ENCODE measurements at regions not wholly inside any gene's neighbourhood (a gene's known extent, or its start where the extent isn't known, plus 50 kb on each side); places are given as distances from the start of the nearest gene placed in this dataset.

GRCh38 chr9:16057541-16057940 is 504.7 kb downstream of the CCDC171 start:
- intact Hi-C loops (cut with micrococcal nuclease) = no loop called here
- no peak overlapping the region for H3K27ac Mint-ChIP-seq (ENCODE audit: low read depth, unreplicated experiment)
- ChIA-PET POLR2A (no interaction called here), CTCF (no interaction called here)
- DNase-seq (ENCODE audit: unreplicated experiment) = no peak
- no TSS peak for BruUV-seq (replicated peaks)
- no peak for TF ChIP-seq CTCF (IDR thresholded peaks at IDR 0.05; ENCODE audit: unreplicated experiment)
- no peak overlapping the region for H3K4me3 Mint-ChIP-seq (ENCODE audit: unreplicated experiment)
- H3K4me1 Mint-ChIP-seq (ENCODE audit: insufficient read depth, unreplicated experiment) = peaks cover 16% of the 10 kb centered on the region
- no peaks in the 10 kb centered on the region for H3K27me3 Mint-ChIP-seq (ENCODE audit: insufficient read depth, unreplicated experiment)
- H3K9me3 Mint-ChIP-seq (ENCODE audit: unreplicated experiment) = no peaks in the 10 kb centered on the region
- H3K36me3 Mint-ChIP-seq (ENCODE audit: insufficient read depth, unreplicated experiment) = no peaks in the 10 kb centered on the region

GRCh38 chr9:16058131-16058549 is 505.3 kb downstream of the CCDC171 start:
- intact Hi-C loops (cut with micrococcal nuclease) = no loop called here
- BruUV-seq (replicated peaks) = no TSS peak
- no peaks in the 10 kb centered on the region for H3K36me3 Mint-ChIP-seq (ENCODE audit: insufficient read depth, unreplicated experiment)
- no peak overlapping the region for H3K27ac Mint-ChIP-seq (ENCODE audit: low read depth, unreplicated experiment)
- CTCF ChIA-PET = interaction anchor here (0.6 kb wide), 1 partner anchor 192 kb away, joined by 3 read pairs; no protein-coding TSS in a partner anchor
- POLR2A ChIA-PET = no interaction called here
- peaks cover 22% of the 10 kb centered on the region for H3K4me1 Mint-ChIP-seq (ENCODE audit: insufficient read depth, unreplicated experiment)
- DNase-seq (ENCODE audit: unreplicated experiment) = peak; percentile 17
- TF ChIP-seq CTCF (IDR thresholded peaks at IDR 0.05; ENCODE audit: unreplicated experiment) = no peak
- H3K27me3 Mint-ChIP-seq (ENCODE audit: insufficient read depth, unreplicated experiment) = no peaks in the 10 kb centered on the region
- H3K9me3 Mint-ChIP-seq (ENCODE audit: unreplicated experiment) = no peaks in the 10 kb centered on the region
- no peak overlapping the region for H3K4me3 Mint-ChIP-seq (ENCODE audit: unreplicated experiment)

GRCh38 chr9:16060436-16061129 is 507.7 kb downstream of the CCDC171 start:
- CTCF ChIA-PET = interaction anchor here (0.8 kb wide), 1 partner anchor 13 kb away, joined by 3 read pairs; no protein-coding TSS in a partner anchor
- POLR2A ChIA-PET = no interaction called here
- intact Hi-C loops (cut with micrococcal nuclease) = no loop called here

More at GRCh38 chr9:16060436-16061129, 507.7 kb downstream of the CCDC171 start:
- no peak overlapping the region for H3K27ac Mint-ChIP-seq (ENCODE audit: low read depth, unreplicated experiment)
- peaks cover 28% of the 10 kb centered on the region for H3K4me1 Mint-ChIP-seq (ENCODE audit: insufficient read depth, unreplicated experiment)
- BruUV-seq (replicated peaks) = no TSS peak
- no peak for DNase-seq (ENCODE audit: unreplicated experiment)
- no peaks in the 10 kb centered on the region for H3K27me3 Mint-ChIP-seq (ENCODE audit: insufficient read depth, unreplicated experiment)
- H3K9me3 Mint-ChIP-seq (ENCODE audit: unreplicated experiment) = no peaks in the 10 kb centered on the region
- no peak for TF ChIP-seq CTCF (IDR thresholded peaks at IDR 0.05; ENCODE audit: unreplicated experiment)
- H3K4me3 Mint-ChIP-seq (ENCODE audit: unreplicated experiment) = no peak overlapping the region
- no peaks in the 10 kb centered on the region for H3K36me3 Mint-ChIP-seq (ENCODE audit: insufficient read depth, unreplicated experiment)
